PFSK-1 (cell line): ENCODE measurements at regions not wholly inside any gene's neighbourhood (a gene's known extent, or its start where the extent isn't known, plus 50 kb on each side); places are given as distances from the start of the nearest gene placed in this dataset.

Experiments used
- FOXP2 ChIP-seq: optimal IDR thresholded peaks from 2 replicates; pipeline ENCODE3; 2011; ENCODE audit warnings: borderline replicate concordance, control low read depth, inconsistent platforms; ENCODE audit not compliant: insufficient read depth; ENCODE audit errors: extremely low read length, extremely low read depth
- POLR2AphosphoS5 ChIP-seq: IDR thresholded peaks from 2 replicates; pipeline ENCODE4 v1.6.1; 2012; ENCODE audit warnings: low read depth, mild to moderate bottlenecking, control low read depth, low read length, moderate library complexity
- REST ChIP-seq, 2 experiments: IDR thresholded peaks; 2 replicates each; pipeline versions ENCODE4 v1.6.1 to v1.8.0; 2011 to 2012; ENCODE audit warnings: low read depth in 2 of 2, low read length in 2 of 2, control low read depth in 1 of 2, inconsistent platforms in 1 of 2, mild to moderate bottlenecking in 1 of 2, moderate library complexity in 1 of 2; ENCODE audit not compliant: insufficient read depth in 1 of 2
- SIN3A ChIP-seq: IDR thresholded peaks from 2 replicates; pipeline ENCODE4 v1.6.1; 2012; ENCODE audit warnings: mild to moderate bottlenecking, low read length, moderate library complexity, borderline replicate concordance; ENCODE audit not compliant: insufficient read depth
- TAF1 ChIP-seq: IDR thresholded peaks from 2 replicates; pipeline ENCODE4 v1.6.1; 2012; ENCODE audit warnings: low read length, control low read depth, borderline replicate concordance; ENCODE audit not compliant: insufficient read depth

- TF ChIP-seq SIN3A, result no peak
- TF ChIP-seq FOXP2, result no peak
- no peak for TF ChIP-seq TAF1
- TF ChIP-seq REST (IDR thresholded peaks at IDR 0.05; ENCODE audit: insufficient read depth in 1 of 2, low read depth in 2 of 2, low read length in 2 of 2), result no peak
- no peak for TF ChIP-seq POLR2AphosphoS5
Observed at GRCh38 chr3:38916706-38917105, 100.7 kb upstream of the SCN10A start.

GRCh38 chr3:38907426-38907825, 91.4 kb upstream of the SCN10A start:
- TF ChIP-seq FOXP2, result no peak
- no peak for TF ChIP-seq POLR2AphosphoS5
- no peak for TF ChIP-seq TAF1
- no peak for TF ChIP-seq SIN3A
- no peak for TF ChIP-seq REST (IDR thresholded peaks at IDR 0.05; ENCODE audit: insufficient read depth in 1 of 2, low read depth in 2 of 2, low read length in 2 of 2)

- no peak for TF ChIP-seq SIN3A
- TF ChIP-seq REST (IDR thresholded peaks at IDR 0.05; ENCODE audit: insufficient read depth in 1 of 2, low read depth in 2 of 2, low read length in 2 of 2), result no peak
- no peak for TF ChIP-seq FOXP2
- no peak for TF ChIP-seq POLR2AphosphoS5
- no peak for TF ChIP-seq TAF1
Observed at GRCh38 chr3:38890426-38890825, 74.4 kb upstream of the SCN10A start.

- TF ChIP-seq FOXP2 (no peak), TAF1 (no peak), SIN3A (no peak), REST (IDR thresholded peaks at IDR 0.05; ENCODE audit: insufficient read depth in 1 of 2, low read depth in 2 of 2, low read length in 2 of 2) (no peak), POLR2AphosphoS5 (no peak)
Observed at GRCh38 chr3:38878646-38879045, 62.6 kb upstream of the SCN10A start.
